ENCODE measurements at regions not wholly inside any gene's neighbourhood (a gene's known extent, or its start where the extent isn't known, plus 50 kb on each side); places are given as distances from the start of the nearest gene placed in this dataset.
"Not testable (repeated sequence)": the region's sequence is repeated elsewhere in the genome, so short reads cannot be mapped to it uniquely, and the experiment has no call there.

- in situ Hi-C loops (cut with MboI; ENCODE audit: low sequenced_read_pairs), result no loop called here
Measured at GRCh38 chrX:13432414-13433297, 112.8 kb upstream of the ATXN3L start.

GRCh38 chrX:13430136-13430827 is 110.4 kb upstream of the ATXN3L start:
- in situ Hi-C loops (cut with MboI; ENCODE audit: low sequenced_read_pairs), result no loop called here

GRCh38 chrX:13428053-13428786 is 108.4 kb upstream of the ATXN3L start:
- in situ Hi-C loops (cut with MboI; ENCODE audit: low sequenced_read_pairs), result no loop called here

- in situ Hi-C loops (cut with MboI; ENCODE audit: low sequenced_read_pairs), result no loop called here
Measured at GRCh38 chrX:13427441-13428052, 107.7 kb upstream of the ATXN3L start.

GRCh38 chrX:13420545-13421183 is 100.8 kb upstream of the ATXN3L start:
- in situ Hi-C loops (cut with MboI; ENCODE audit: low sequenced_read_pairs), result no loop called here

- in situ Hi-C loops (cut with MboI; ENCODE audit: low sequenced_read_pairs), result no loop called here
Measured at GRCh38 chrX:13419918-13420317, 100.1 kb upstream of the ATXN3L start.

GRCh38 chrX:13419276-13419675 is 99.4 kb upstream of the ATXN3L start:
- in situ Hi-C loops (cut with MboI; ENCODE audit: low sequenced_read_pairs), result no loop called here

- in situ Hi-C loops (cut with MboI; ENCODE audit: low sequenced_read_pairs), result no loop called here
Measured at GRCh38 chrX:13418126-13419097, 98.6 kb upstream of the ATXN3L start.

- in situ Hi-C loops (cut with MboI; ENCODE audit: low sequenced_read_pairs), result no loop called here
Measured at GRCh38 chrX:13415509-13415908, 95.7 kb upstream of the ATXN3L start.

GRCh38 chrX:13414006-13414647 is 94.3 kb upstream of the ATXN3L start:
- in situ Hi-C loops (cut with MboI; ENCODE audit: low sequenced_read_pairs), result no loop called here

- in situ Hi-C loops (cut with MboI; ENCODE audit: low sequenced_read_pairs), result no loop called here
Measured at GRCh38 chrX:13412208-13412600, 92.4 kb upstream of the ATXN3L start.

- in situ Hi-C loops (cut with MboI; ENCODE audit: low sequenced_read_pairs), result no loop called here
Measured at GRCh38 chrX:13411496-13412207, 91.8 kb upstream of the ATXN3L start.

GRCh38 chrX:13408599-13408998 is 88.7 kb upstream of the ATXN3L start:
- in situ Hi-C loops (cut with MboI; ENCODE audit: low sequenced_read_pairs), result not testable (repeated sequence)

GRCh38 chrX:13404777-13405176 is 84.9 kb upstream of the ATXN3L start:
- in situ Hi-C loops (cut with MboI; ENCODE audit: low sequenced_read_pairs), result not testable (repeated sequence)

GRCh38 chrX:13404364-13404763 is 84.5 kb upstream of the ATXN3L start:
- in situ Hi-C loops (cut with MboI; ENCODE audit: low sequenced_read_pairs), result no loop called here

GRCh38 chrX:13401724-13402123 is 81.9 kb upstream of the ATXN3L start:
- in situ Hi-C loops (cut with MboI; ENCODE audit: low sequenced_read_pairs), result no loop called here

- in situ Hi-C loops (cut with MboI; ENCODE audit: low sequenced_read_pairs), result no loop called here
Measured at GRCh38 chrX:13398839-13399238, 79.0 kb upstream of the ATXN3L start.

All from HL-60/S4 treated with phorbol 12-myristate 13-acetate at 8.2 ng/mL for 4 days and 3 days (cell line).